Tibial nerve (tissue), 4 donors: ENCODE measurements at regions not wholly inside any gene's neighbourhood (a gene's known extent, or its start where the extent isn't known, plus 50 kb on each side); places are given as distances from the start of the nearest gene placed in this dataset.

Experiments
- DNase-seq, 2 donors: peaks; one replicate each; pipeline ENCODE4 v3.0.0-alpha.2; 2019; ENCODE audit warnings: low spot score in 2 of 2
- H3K27ac ChIP-seq, 4 donors: fragments of 200-600 bp; sonication (generic) in 3 of 4; one replicate each; pipeline ENCODE4 v1.5.1; 2017 to 2019; ENCODE audit warnings: mild to moderate bottlenecking in 1 of 4
- H3K27me3 ChIP-seq, 2 donors: fragments of 200-600 bp; sonication (generic) in 1 of 2; one replicate each; pipeline versions ENCODE4 v1.5.1 to v1.6.0; 2017 to 2019
- H3K36me3 ChIP-seq, 3 donors: fragments of 200-600 bp; sonication (generic); one replicate each; pipeline ENCODE4 v1.5.1; 2018 to 2019
- H3K4me1 ChIP-seq, 4 donors: fragments of 200-600 bp; sonication (generic) in 3 of 4; one replicate each; pipeline ENCODE4 v1.5.1; 2017 to 2019
- H3K4me3 ChIP-seq, 4 donors: fragments of 200-600 bp; sonication (generic) in 3 of 4; one replicate each; pipeline ENCODE4 v1.5.1; 2017 to 2019; ENCODE audit warnings: mild to moderate bottlenecking in 1 of 4, moderate library complexity in 1 of 4
- H3K9me3 ChIP-seq, 4 donors: fragments of 200-600 bp; sonication (generic) in 3 of 4; one replicate each; pipeline ENCODE4 v1.5.1; 2017 to 2019
- EP300 ChIP-seq, 2 donors: sonication (generic); formaldehyde crosslinking; IDR thresholded peaks; one replicate each; pipeline ENCODE4 v1.6.1; 2017; ENCODE audit warnings: antibody characterized with exemption in 2 of 2, mild to moderate bottlenecking in 1 of 2
- POLR2A ChIP-seq, 2 donors: fragments of 450-650 bp; IDR thresholded peaks; one replicate each; pipeline ENCODE4 v1.6.1; 2017; ENCODE audit warnings: antibody characterized with exemption in 2 of 2, mild to moderate bottlenecking in 2 of 2, moderate library complexity in 2 of 2
- WGBS, 2 donors: methylation state at CpG; one replicate each; pipeline ENCODE4 v1.1.5; 2018; 5-methylcytosine and 5-hydroxymethylcytosine counted together
- TF ChIP-seq, protein P1 (sequence below), 5 experiments: fragments of 200-600 bp in 3 of 5; fragments of 450-650 bp in 2 of 5; sonication (generic) in 3 of 5; IDR thresholded peaks; one replicate each; pipeline ENCODE4 v1.5.1; 2016 to 2019; ENCODE audit warnings: antibody characterized with exemption in 5 of 5, mild to moderate bottlenecking in 3 of 5, moderate library complexity in 2 of 5

DNA sequence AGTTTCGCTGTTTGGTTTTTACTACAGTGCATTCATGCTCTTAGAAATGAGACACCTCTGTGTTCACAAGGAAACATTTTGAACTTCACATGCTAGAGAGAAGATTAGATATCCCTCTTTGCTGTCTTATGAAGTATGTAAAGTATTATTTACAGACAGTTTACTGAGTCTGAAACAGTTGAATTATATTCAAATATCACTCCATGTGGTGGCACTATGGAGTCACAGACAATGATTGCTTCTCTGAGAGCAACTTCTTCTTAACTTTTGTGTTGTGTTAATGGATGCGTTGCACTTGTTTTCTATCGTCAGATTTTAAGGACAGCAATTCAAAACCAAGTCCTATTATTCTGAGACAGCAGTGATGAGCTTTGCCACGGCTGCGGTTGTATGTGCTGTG, 823.6 kb downstream of the GALR1 start:
- Histone ChIP-seq H3K27ac (no peak overlapping the region), H3K27me3 (no peaks in the 10 kb centered on the region), H3K4me1 (peaks cover 0 to 21% (median 3%) of the 10 kb centered on the region in 4 donors), H3K36me3 (no peaks in the 10 kb centered on the region), H3K9me3 (no peaks in the 10 kb centered on the region), H3K4me3 (no peak overlapping the region)
- 32 to 33% methylated on average over 5 of the region's 5 CpGs for WGBS, 2 donors
- no peak for DNase-seq
- TF ChIP-seq POLR2A (IDR thresholded peaks at IDR 0.05) (no peak), EP300 (IDR thresholded peaks at IDR 0.05) (no peak)
- TF ChIP-seq, protein P1, sequence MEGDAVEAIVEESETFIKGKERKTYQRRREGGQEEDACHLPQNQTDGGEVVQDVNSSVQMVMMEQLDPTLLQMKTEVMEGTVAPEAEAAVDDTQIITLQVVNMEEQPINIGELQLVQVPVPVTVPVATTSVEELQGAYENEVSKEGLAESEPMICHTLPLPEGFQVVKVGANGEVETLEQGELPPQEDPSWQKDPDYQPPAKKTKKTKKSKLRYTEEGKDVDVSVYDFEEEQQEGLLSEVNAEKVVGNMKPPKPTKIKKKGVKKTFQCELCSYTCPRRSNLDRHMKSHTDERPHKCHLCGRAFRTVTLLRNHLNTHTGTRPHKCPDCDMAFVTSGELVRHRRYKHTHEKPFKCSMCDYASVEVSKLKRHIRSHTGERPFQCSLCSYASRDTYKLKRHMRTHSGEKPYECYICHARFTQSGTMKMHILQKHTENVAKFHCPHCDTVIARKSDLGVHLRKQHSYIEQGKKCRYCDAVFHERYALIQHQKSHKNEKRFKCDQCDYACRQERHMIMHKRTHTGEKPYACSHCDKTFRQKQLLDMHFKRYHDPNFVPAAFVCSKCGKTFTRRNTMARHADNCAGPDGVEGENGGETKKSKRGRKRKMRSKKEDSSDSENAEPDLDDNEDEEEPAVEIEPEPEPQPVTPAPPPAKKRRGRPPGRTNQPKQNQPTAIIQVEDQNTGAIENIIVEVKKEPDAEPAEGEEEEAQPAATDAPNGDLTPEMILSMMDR (IDR thresholded peaks at IDR 0.05) = peak; percentile 12 to 58 (median 32)

DNA sequence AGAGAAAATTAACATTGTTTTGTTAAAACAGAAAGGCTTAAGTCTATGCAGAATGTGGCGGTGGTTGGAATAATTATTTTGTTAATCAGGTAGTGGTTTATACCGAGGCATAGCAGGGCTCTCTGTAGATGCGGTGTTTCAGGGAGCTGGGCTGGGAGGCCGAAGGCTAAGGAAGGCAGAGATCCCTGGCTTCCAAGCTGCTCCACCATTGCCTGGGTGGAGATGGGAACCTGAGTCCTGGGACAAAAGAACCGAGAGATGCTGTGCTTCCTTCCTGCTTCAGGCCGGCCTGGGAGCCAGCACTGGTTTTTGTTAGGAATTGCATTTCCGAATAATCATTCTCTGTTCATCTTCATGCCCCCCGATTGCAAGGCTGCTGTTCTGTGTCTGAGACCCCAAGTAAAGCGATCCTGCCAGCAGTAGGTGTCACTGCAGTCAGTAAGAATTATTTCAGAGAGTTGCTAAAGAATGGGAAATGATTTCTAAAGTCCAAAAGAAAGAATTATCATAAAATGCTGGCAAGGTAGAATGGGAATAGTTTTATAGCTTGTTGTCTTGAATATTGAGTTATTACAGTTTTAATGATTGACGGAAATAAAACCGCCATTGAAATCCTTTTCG, 824.9 kb downstream of the GALR1 start:
- Histone ChIP-seq H3K4me1 (peaks cover 0 to 21% (median 2%) of the 10 kb centered on the region in 4 donors), H3K36me3 (no peaks in the 10 kb centered on the region), H3K4me3 (no peak overlapping the region), H3K27me3 (no peaks in the 10 kb centered on the region), H3K9me3 (no peaks in the 10 kb centered on the region), H3K27ac (no peak overlapping the region)
- 55 to 58% methylated on average over 12 of the region's 12 CpGs for WGBS, 2 donors
- no peak for DNase-seq
- TF ChIP-seq EP300 (IDR thresholded peaks at IDR 0.05) = no peak
- TF ChIP-seq POLR2A (IDR thresholded peaks at IDR 0.05) = no peak
- TF ChIP-seq, protein P1 (IDR thresholded peaks at IDR 0.05) = peak in 1 of 5 experiments; percentile 13

- WGBS, 2 donors = 84 to 90% methylated on average over 13 of the region's 13 CpGs
- Histone ChIP-seq H3K36me3 (no peaks in the 10 kb centered on the region), H3K9me3 (no peaks in the 10 kb centered on the region), H3K4me3 (no peak overlapping the region), H3K27ac (no peak overlapping the region), H3K27me3 (no peaks in the 10 kb centered on the region), H3K4me1 (no peaks in the 10 kb centered on the region)
- DNase-seq = no peak
- TF ChIP-seq, protein P1 (IDR thresholded peaks at IDR 0.05) = no peak
- no peak for TF ChIP-seq POLR2A (IDR thresholded peaks at IDR 0.05)
- no peak for TF ChIP-seq EP300 (IDR thresholded peaks at IDR 0.05)
These were observed 830.4 kb downstream of the GALR1 start for GRCh38 chr18:78080081-78080480.

- Histone ChIP-seq H3K4me3 (no peak overlapping the region), H3K27me3 (no peaks in the 10 kb centered on the region), H3K36me3 (no peaks in the 10 kb centered on the region), H3K4me1 (no peaks in the 10 kb centered on the region), H3K9me3 (no peaks in the 10 kb centered on the region), H3K27ac (no peak overlapping the region)
- TF ChIP-seq EP300 (IDR thresholded peaks at IDR 0.05) = no peak
- DNase-seq = no peak
- WGBS, 2 donors = 93 to 96% methylated on average over 5 of the region's 5 CpGs
These were observed 831.1 kb downstream of the GALR1 start for GRCh38 chr18:78080761-78081160.

DNA sequence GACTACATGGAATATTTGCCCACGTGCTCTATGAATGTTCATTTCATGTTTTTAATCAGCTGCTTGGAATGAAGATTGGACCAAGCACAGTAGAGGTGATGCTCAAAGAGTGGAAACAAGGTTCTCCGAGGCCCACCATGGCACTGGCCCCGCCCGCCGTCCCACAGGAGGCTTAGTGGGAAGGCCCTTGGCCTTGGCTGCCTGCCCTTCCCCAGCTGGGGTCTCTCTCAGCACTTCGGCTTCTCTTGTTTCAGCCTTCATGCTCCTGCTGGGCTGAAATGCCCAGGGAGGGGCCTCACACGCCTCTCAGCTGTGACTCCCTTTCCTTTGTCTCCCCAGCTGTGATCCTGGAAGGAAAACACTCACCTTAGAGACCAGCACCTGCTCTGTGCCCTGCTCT, 833.2 kb downstream of the GALR1 start:
- WGBS, 2 donors = 76 to 82% methylated on average over 7 of the region's 7 CpGs
- no peaks in the 10 kb centered on the region for H3K36me3 ChIP-seq
- H3K4me3 ChIP-seq = no peak overlapping the region
- no peak overlapping the region for H3K27ac ChIP-seq
- H3K9me3 ChIP-seq = no peaks in the 10 kb centered on the region
- no peaks in the 10 kb centered on the region for H3K4me1 ChIP-seq
- H3K27me3 ChIP-seq = no peaks in the 10 kb centered on the region
- no peak for DNase-seq
- no peak for TF ChIP-seq EP300 (IDR thresholded peaks at IDR 0.05)
- TF ChIP-seq, protein P1 (IDR thresholded peaks at IDR 0.05) = no peak
- no peak for TF ChIP-seq POLR2A (IDR thresholded peaks at IDR 0.05)
